Ovary (tissue), 7 donors: ENCODE measurements at regions not wholly inside any gene's neighbourhood (a gene's known extent, or its start where the extent isn't known, plus 50 kb on each side); places are given as distances from the start of the nearest gene placed in this dataset.

Source experiments
- DNase-seq, 5 donors: peaks; one replicate each; pipeline ENCODE4 v3.0.0-alpha.2; 2019 to 2020
- H3K27ac ChIP-seq, 2 donors: fragments of 200-600 bp; one replicate each; pipeline versions ENCODE4 v1.5.1 to v1.8.0; 2019 to 2022
- H3K27me3 ChIP-seq: fragments of 200-600 bp; one replicate; pipeline ENCODE4 v1.8.0; 2022
- H3K36me3 ChIP-seq: fragments of 200-600 bp; sonication (generic); one replicate; pipeline ENCODE4 v1.5.1; 2019
- H3K4me1 ChIP-seq: one replicate; pipeline ENCODE4 v1.8.1; 2013; ENCODE audit warnings: mild to moderate bottlenecking, moderate library complexity; ENCODE audit not compliant: insufficient read depth
- H3K4me3 ChIP-seq: fragments of 200-600 bp; sonication (generic); one replicate; pipeline ENCODE4 v1.5.1; 2017
- H3K9me3 ChIP-seq, 2 donors: fragments of 200-600 bp in 1 of 2; sonication (generic) in 1 of 2; one replicate each; pipeline versions ENCODE4 v1.5.1 to v1.8.1; 2013 to 2019; ENCODE audit warnings: mild to moderate bottlenecking in 1 of 2, moderate library complexity in 1 of 2
- CTCF ChIP-seq, 3 donors: fragments of 450-650 bp in 2 of 3; fragments of 200-600 bp in 1 of 3; IDR thresholded peaks; one replicate each; pipeline versions ENCODE4 v1.5.1 to v1.8.0; 2016 to 2022; ENCODE audit warnings: antibody characterized with exemption in 3 of 3, mild to moderate bottlenecking in 1 of 3
- EP300 ChIP-seq: sonication (generic); formaldehyde crosslinking; IDR thresholded peaks from one replicate; pipeline ENCODE4 v1.6.1; 2017; ENCODE audit warnings: antibody characterized with exemption
- POLR2A ChIP-seq: fragments of 450-650 bp; IDR thresholded peaks from one replicate; pipeline ENCODE4 v1.6.1; 2017; ENCODE audit warnings: antibody characterized with exemption, mild to moderate bottlenecking, moderate library complexity
- WGBS, 3 donors: extraction: QIAGEN DNeasy Blood & Tissue Kit in 1 of 3; methylation state at CpG; one replicate each; pipeline versions ENCODE4 v1.1.5 to v1.1.7; 2013 to 2017; 5-methylcytosine and 5-hydroxymethylcytosine counted together
- intact Hi-C, 4 donors: fragments of 100-400 bp; cut with DNase I; formaldehyde crosslinking; loops; one replicate each; pipeline versions ENCODE4 v1.11.0 to v1.15.1; 2022 to 2023
- donor health status: DM: no; HTN: no; CAD: no; lungs with moderate emphysema.
- donor health status: DM: no; HTN: no; CAD: no.
- donor health status: Bipolar disorder and iron deficiency.
- donor health status: DM: no; HTN: no; CAD: no.
- donor health status: DM: yes; HTN: yes; CAD: no.

GRCh38 chr9:117523531-117524153 lies 108.8 kb upstream of the ASTN2 start:
- Histone ChIP-seq H3K4me1 (no peaks in the 10 kb centered on the region), H3K36me3 (no peaks in the 10 kb centered on the region), H3K4me3 (no peak overlapping the region), H3K27me3 (no peaks in the 10 kb centered on the region), H3K27ac (no peak overlapping the region), H3K9me3 (no peaks in the 10 kb centered on the region)
- intact Hi-C loops, result no loop called here
- 62 to 72% (median 68%) methylated on average over 2 of the region's 2 CpGs for WGBS, 3 donors
- DNase-seq, result no peak
- TF ChIP-seq CTCF (IDR thresholded peaks at IDR 0.05) (no peak), POLR2A (no peak), EP300 (no peak)

- H3K27me3 ChIP-seq, result no peaks in the 10 kb centered on the region
- WGBS, 3 donors, result 83 to 92% (median 91%) methylated on average over 4 of the region's 4 CpGs
- no peak overlapping the region for H3K4me3 ChIP-seq
- TF ChIP-seq CTCF (IDR thresholded peaks at IDR 0.05), result no peak
- no peak for TF ChIP-seq POLR2A
- TF ChIP-seq EP300, result no peak
- no peak overlapping the region for H3K27ac ChIP-seq
- DNase-seq, result no peak
- intact Hi-C loops, result no loop called here
- H3K9me3 ChIP-seq, result no peaks in the 10 kb centered on the region
- no peaks in the 10 kb centered on the region for H3K36me3 ChIP-seq
- H3K4me1 ChIP-seq, result no peaks in the 10 kb centered on the region
Measured at GRCh38 chr9:117521293-117521692, 106.4 kb upstream of the ASTN2 start.

GRCh38 chr9:117516676-117517632 lies 102.1 kb upstream of the ASTN2 start:
- WGBS, 3 donors, result 72 to 80% (median 74%) methylated on average over 4 of the region's 4 CpGs
- no peaks in the 10 kb centered on the region for H3K9me3 ChIP-seq
- no peak for DNase-seq
- H3K4me1 ChIP-seq, result no peaks in the 10 kb centered on the region
- no peak for TF ChIP-seq POLR2A
- no peak for TF ChIP-seq CTCF (IDR thresholded peaks at IDR 0.05)
- no peak for TF ChIP-seq EP300
- H3K27me3 ChIP-seq, result no peaks in the 10 kb centered on the region
- H3K4me3 ChIP-seq, result no peak overlapping the region
- H3K27ac ChIP-seq, result no peak overlapping the region
- intact Hi-C loops, result no loop called here
- no peaks in the 10 kb centered on the region for H3K36me3 ChIP-seq

- 84 to 86% (median 85%) methylated on average over 4 of the region's 4 CpGs for WGBS, 3 donors
- Histone ChIP-seq H3K4me3 (no peak overlapping the region), H3K4me1 (no peaks in the 10 kb centered on the region), H3K27me3 (no peaks in the 10 kb centered on the region), H3K27ac (no peak overlapping the region), H3K36me3 (no peaks in the 10 kb centered on the region), H3K9me3 (no peaks in the 10 kb centered on the region)
- intact Hi-C loops, result no loop called here
- TF ChIP-seq CTCF (IDR thresholded peaks at IDR 0.05), result no peak
- TF ChIP-seq POLR2A, result no peak
- no peak for TF ChIP-seq EP300
- DNase-seq, result no peak
Measured at GRCh38 chr9:117511852-117512481, 97.1 kb upstream of the ASTN2 start.
